CD14-positive monocyte (primary cell): ENCODE measurements at regions not wholly inside any gene's neighbourhood (a gene's known extent, or its start where the extent isn't known, plus 50 kb on each side); places are given as distances from the start of the nearest gene placed in this dataset.
"Not testable (repeated sequence)": the region's sequence is repeated elsewhere in the genome, so short reads cannot be mapped to it uniquely, and the experiment has no call there.

Experiments used
- DNase-seq, 3 donors: peaks; one replicate each; pipeline ENCODE4 v3.0.0-alpha.2; 2011 to 2022
- H2AFZ ChIP-seq: 2 replicates; pipeline ENCODE4 v1.6.0; 2012; ENCODE audit warnings: mild to moderate bottlenecking, low read depth, low read length, inconsistent platforms; ENCODE audit not compliant: insufficient read depth, poor library complexity, severe bottlenecking
- H3K27ac ChIP-seq, 2 donors: 1 replicate in 1 of 2; 2 replicates in 1 of 2; pipeline ENCODE4 v1.5.1; 2012 to 2013; ENCODE audit warnings: low read length in 2 of 2, control low read depth in 1 of 2, inconsistent platforms in 1 of 2, low read depth in 1 of 2, mild to moderate bottlenecking in 1 of 2
- H3K27me3 ChIP-seq, 2 donors: one replicate each; pipeline versions ENCODE4 v1.6.0 to v1.6.1; 2011 to 2013; ENCODE audit warnings: low read length in 2 of 2; ENCODE audit not compliant: control insufficient read depth in 2 of 2, insufficient read depth in 2 of 2
- H3K36me3 ChIP-seq, 2 donors: replicated peaks in 1 of 2; 1 replicate in 1 of 2; 2 replicates in 1 of 2; pipeline versions ENCODE4 v1.5.1 to v1.6.1; 2012 to 2013; ENCODE audit warnings: low read length in 2 of 2, control low read depth in 1 of 2, inconsistent platforms in 1 of 2, mild to moderate bottlenecking in 1 of 2; ENCODE audit not compliant: insufficient read depth in 2 of 2, control insufficient read depth in 1 of 2
- H3K4me1 ChIP-seq, 2 donors: 1 replicate in 1 of 2; 2 replicates in 1 of 2; pipeline versions ENCODE4 v1.5.1 to v1.6.1; 2012 to 2013; ENCODE audit warnings: low read length in 2 of 2, control low read depth in 1 of 2, inconsistent platforms in 1 of 2, mild to moderate bottlenecking in 1 of 2, moderate library complexity in 1 of 2; ENCODE audit not compliant: insufficient read depth in 2 of 2, control insufficient read depth in 1 of 2
- H3K4me2 ChIP-seq: replicated peaks from 2 replicates; pipeline ENCODE3; 2012; ENCODE audit warnings: low read length, moderate library complexity, mild to moderate bottlenecking; ENCODE audit not compliant: poor library complexity, severe bottlenecking; ENCODE audit errors: extremely low read depth
- H3K4me3 ChIP-seq, 3 experiments: fragments of 200-600 bp in 1 of 3; sonication (generic) in 1 of 3; replicated peaks in 1 of 3; 1 replicate in 2 of 3; 2 replicates in 1 of 3; pipeline ENCODE4 v1.5.1; 2011 to 2013; ENCODE audit warnings: low read length in 3 of 3, mild to moderate bottlenecking in 3 of 3, control low read depth in 2 of 3, low read depth in 2 of 3, inconsistent platforms in 1 of 3, moderate library complexity in 1 of 3
- H3K79me2 ChIP-seq: 2 replicates; pipeline ENCODE4 v1.6.0; 2012; ENCODE audit warnings: mild to moderate bottlenecking, control low read depth, inconsistent platforms, low read length, moderate library complexity; ENCODE audit not compliant: insufficient read depth
- H3K9ac ChIP-seq: 2 replicates; pipeline ENCODE4 v1.6.0; 2017; ENCODE audit warnings: low read length, mild to moderate bottlenecking; ENCODE audit not compliant: insufficient read depth, poor library complexity, severe bottlenecking
- H3K9me3 ChIP-seq, 2 donors: replicated peaks in 1 of 2; 1 replicate in 1 of 2; 2 replicates in 1 of 2; pipeline versions ENCODE4 v1.5.1 to v1.6.1; 2012 to 2013; ENCODE audit warnings: low read length in 2 of 2, control low read depth in 1 of 2; ENCODE audit not compliant: control insufficient read depth in 1 of 2, insufficient read depth in 1 of 2
- H4K20me1 ChIP-seq: 2 replicates; pipeline ENCODE4 v1.6.0; 2012; ENCODE audit warnings: mild to moderate bottlenecking, low read length, control low read depth, moderate library complexity; ENCODE audit not compliant: insufficient read depth
- H3K27ac Mint-ChIP-seq, 7 donors: one replicate each; pipeline ENCODE4 v1.8.0; 2020; ENCODE audit warnings: mild to moderate bottlenecking in 7 of 7, mixed read lengths in 7 of 7, moderate library complexity in 6 of 7, inconsistent platforms in 2 of 7
- H3K27me3 Mint-ChIP-seq, 3 donors: one replicate each; pipeline ENCODE4 v1.8.0; 2021 to 2022; ENCODE audit warnings: low read depth in 3 of 3, mild to moderate bottlenecking in 3 of 3, mixed read lengths in 3 of 3, moderate library complexity in 3 of 3, inconsistent platforms in 1 of 3
- H3K36me3 Mint-ChIP-seq, 2 donors: one replicate each; pipeline ENCODE4 v1.8.0; 2020; ENCODE audit warnings: mixed read lengths in 2 of 2, inconsistent platforms in 1 of 2, mild to moderate bottlenecking in 1 of 2
- H3K4me1 Mint-ChIP-seq: one replicate; pipeline ENCODE4 v1.8.0; 2020; ENCODE audit warnings: mild to moderate bottlenecking, mixed read lengths
- H3K4me3 Mint-ChIP-seq, 2 donors: one replicate each; pipeline ENCODE4 v1.8.0; 2020; ENCODE audit warnings: mild to moderate bottlenecking in 2 of 2, mixed read lengths in 2 of 2, moderate library complexity in 1 of 2
- H3K9me3 Mint-ChIP-seq, 7 donors: one replicate each; pipeline ENCODE4 v1.8.0; 2020 to 2022; ENCODE audit warnings: mixed read lengths in 7 of 7, mild to moderate bottlenecking in 6 of 7, moderate library complexity in 6 of 7, inconsistent platforms in 2 of 7
- WGBS: methylation state at CpG from one replicate; pipeline ENCODE4 v1.1.5; 2013; ENCODE audit warnings: missing lambda C conversion rate; ENCODE audit not compliant: insufficient coverage; 5-methylcytosine and 5-hydroxymethylcytosine counted together
- intact Hi-C, 2 donors: fragments of 100-400 bp; cut with micrococcal nuclease; formaldehyde crosslinking; loops; one replicate each; pipeline versions ENCODE4 v1.15.0 to v1.15.1; 2023
- TF ChIP-seq, protein P1 (sequence below): fragments of 200-600 bp; IDR thresholded peaks from one replicate; pipeline ENCODE4 v1.8.0; 2022; ENCODE audit warnings: antibody characterized with exemption, mild to moderate bottlenecking

- Mint-ChIP-seq H3K4me1 (no peaks in the 10 kb centered on the region), H3K27me3 (no peaks in the 10 kb centered on the region), H3K27ac (no peak overlapping the region), H3K4me3 (no peak overlapping the region), H3K9me3 (peaks cover 2 to 13% (median 8%) of the 10 kb centered on the region in 7 donors), H3K36me3 (no peaks in the 10 kb centered on the region)
- no peak for DNase-seq
- no peaks in the 10 kb centered on the region for H3K27me3 ChIP-seq
- intact Hi-C loops = no loop called here
- H3K79me2 ChIP-seq = no peaks in the 10 kb centered on the region
- WGBS = 79% methylated on average over 3 of the region's 4 CpGs
- H4K20me1 ChIP-seq = no peaks in the 10 kb centered on the region
- no peak overlapping the region for H3K4me2 ChIP-seq
- H2AFZ ChIP-seq = no peak overlapping the region
- H3K4me1 ChIP-seq = no peaks in the 10 kb centered on the region
- no peak overlapping the region for H3K9ac ChIP-seq
- no peak overlapping the region for H3K27ac ChIP-seq
- TF ChIP-seq, protein P1, sequence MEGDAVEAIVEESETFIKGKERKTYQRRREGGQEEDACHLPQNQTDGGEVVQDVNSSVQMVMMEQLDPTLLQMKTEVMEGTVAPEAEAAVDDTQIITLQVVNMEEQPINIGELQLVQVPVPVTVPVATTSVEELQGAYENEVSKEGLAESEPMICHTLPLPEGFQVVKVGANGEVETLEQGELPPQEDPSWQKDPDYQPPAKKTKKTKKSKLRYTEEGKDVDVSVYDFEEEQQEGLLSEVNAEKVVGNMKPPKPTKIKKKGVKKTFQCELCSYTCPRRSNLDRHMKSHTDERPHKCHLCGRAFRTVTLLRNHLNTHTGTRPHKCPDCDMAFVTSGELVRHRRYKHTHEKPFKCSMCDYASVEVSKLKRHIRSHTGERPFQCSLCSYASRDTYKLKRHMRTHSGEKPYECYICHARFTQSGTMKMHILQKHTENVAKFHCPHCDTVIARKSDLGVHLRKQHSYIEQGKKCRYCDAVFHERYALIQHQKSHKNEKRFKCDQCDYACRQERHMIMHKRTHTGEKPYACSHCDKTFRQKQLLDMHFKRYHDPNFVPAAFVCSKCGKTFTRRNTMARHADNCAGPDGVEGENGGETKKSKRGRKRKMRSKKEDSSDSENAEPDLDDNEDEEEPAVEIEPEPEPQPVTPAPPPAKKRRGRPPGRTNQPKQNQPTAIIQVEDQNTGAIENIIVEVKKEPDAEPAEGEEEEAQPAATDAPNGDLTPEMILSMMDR = no peak
- no peak overlapping the region for H3K4me3 ChIP-seq
- no peaks in the 10 kb centered on the region for H3K36me3 ChIP-seq
- peaks cover 12 to 21% of the 10 kb centered on the region in 2 donors for H3K9me3 ChIP-seq
These were observed 483.0 kb downstream of the CBLN4 start for GRCh38 chr20:55522296-55522815.

DNA sequence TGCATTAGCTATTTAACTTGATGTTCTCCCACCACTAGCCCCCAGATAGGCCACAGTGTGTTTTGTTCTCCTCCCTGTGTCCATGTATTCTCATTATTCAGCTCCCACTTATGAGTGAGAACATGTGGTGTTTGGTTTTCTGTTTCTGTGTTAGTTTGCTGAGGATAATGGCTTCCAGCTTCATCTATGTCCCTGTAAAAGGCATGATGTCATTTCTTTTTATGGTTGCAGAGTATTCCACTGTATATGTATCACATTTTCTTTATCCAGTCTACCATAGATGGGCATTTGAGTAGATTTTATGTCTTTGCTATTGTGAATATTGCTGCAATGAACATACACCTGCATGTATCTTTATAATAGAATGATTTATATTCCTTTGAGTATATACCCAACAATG is 487.7 kb downstream of the CBLN4 start:
- H3K79me2 ChIP-seq, H3K4me2 ChIP-seq, H3K27ac Mint-ChIP-seq, H3K9me3 Mint-ChIP-seq, H3K36me3 Mint-ChIP-seq, H3K4me1 ChIP-seq, H3K4me1 Mint-ChIP-seq, H3K27me3 Mint-ChIP-seq, H3K27ac ChIP-seq, H3K4me3 ChIP-seq, H3K4me3 Mint-ChIP-seq, H3K36me3 ChIP-seq, H4K20me1 ChIP-seq, H2AFZ ChIP-seq, DNase-seq, intact Hi-C loops, H3K9me3 ChIP-seq, H3K27me3 ChIP-seq, H3K9ac ChIP-seq: not testable (repeated sequence)
